Ovary (tissue), 3 donors: ENCODE measurements at regions not wholly inside any gene's neighbourhood (a gene's known extent, or its start where the extent isn't known, plus 50 kb on each side); places are given as distances from the start of the nearest gene placed in this dataset.

Experiments
- CTCF ChIP-seq, 3 donors: fragments of 450-650 bp in 2 of 3; fragments of 200-600 bp in 1 of 3; IDR thresholded peaks; one replicate each; pipeline versions ENCODE4 v1.5.1 to v1.8.0; 2016 to 2022; ENCODE audit warnings: antibody characterized with exemption in 3 of 3, mild to moderate bottlenecking in 1 of 3
- POLR2A ChIP-seq: fragments of 450-650 bp; IDR thresholded peaks from one replicate; pipeline ENCODE4 v1.6.1; 2017; ENCODE audit warnings: antibody characterized with exemption, mild to moderate bottlenecking, moderate library complexity
- donor health status: DM: no; HTN: no; CAD: no.

- TF ChIP-seq CTCF (IDR thresholded peaks at IDR 0.05) (no peak), POLR2A (no peak)
These were observed 162.0 kb downstream of the SH3BP4 start for GRCh38 chr2:235113854-235114253.
